ENCODE measurements at regions not wholly inside any gene's neighbourhood (a gene's known extent, or its start where the extent isn't known, plus 50 kb on each side); places are given as distances from the start of the nearest gene placed in this dataset.

- TF ChIP-seq CTCF (conservative IDR thresholded peaks at IDR 0.05 in 1 of 2, IDR thresholded peaks at IDR 0.05 in 1 of 2; ENCODE audit: low read depth in 1 of 2, low read length in 2 of 2) (no peak), EZH2 (IDR thresholded peaks at IDR 0.05; ENCODE audit: low read length, missing control alignments) (no peak)
Measured at GRCh38 chr12:62130402-62130801, 129.8 kb upstream of the USP15 start.

Measured in fibroblast of lung (primary cell).